HL-60/S4 (cell line): ENCODE measurements at regions not wholly inside any gene's neighbourhood (a gene's known extent, or its start where the extent isn't known, plus 50 kb on each side); places are given as distances from the start of the nearest gene placed in this dataset.
"Not testable (repeated sequence)": the region's sequence is repeated elsewhere in the genome, so short reads cannot be mapped to it uniquely, and the experiment has no call there.

Experiments used
- in situ Hi-C: fragments of 300-500 bp; cut with MboI; formaldehyde crosslinking; loops from 2 replicates; pipeline ENCODE4 v1.14.3; 2022; ENCODE audit warnings: low sequenced_read_pairs

- in situ Hi-C loops: no loop called here
Measured at GRCh38 chr17:77288115-77288619, 147.4 kb downstream of the SEC14L1 start.

GRCh38 chr17:77290759-77291558 is 150.2 kb downstream of the SEC14L1 start:
- in situ Hi-C loops: not testable (repeated sequence)

GRCh38 chr17:77291591-77292386 is 151.0 kb downstream of the SEC14L1 start:
- in situ Hi-C loops: no loop called here

GRCh38 chr17:77294761-77295160 is 154.0 kb downstream of the SEC14L1 start:
- in situ Hi-C loops: no loop called here

DNA sequence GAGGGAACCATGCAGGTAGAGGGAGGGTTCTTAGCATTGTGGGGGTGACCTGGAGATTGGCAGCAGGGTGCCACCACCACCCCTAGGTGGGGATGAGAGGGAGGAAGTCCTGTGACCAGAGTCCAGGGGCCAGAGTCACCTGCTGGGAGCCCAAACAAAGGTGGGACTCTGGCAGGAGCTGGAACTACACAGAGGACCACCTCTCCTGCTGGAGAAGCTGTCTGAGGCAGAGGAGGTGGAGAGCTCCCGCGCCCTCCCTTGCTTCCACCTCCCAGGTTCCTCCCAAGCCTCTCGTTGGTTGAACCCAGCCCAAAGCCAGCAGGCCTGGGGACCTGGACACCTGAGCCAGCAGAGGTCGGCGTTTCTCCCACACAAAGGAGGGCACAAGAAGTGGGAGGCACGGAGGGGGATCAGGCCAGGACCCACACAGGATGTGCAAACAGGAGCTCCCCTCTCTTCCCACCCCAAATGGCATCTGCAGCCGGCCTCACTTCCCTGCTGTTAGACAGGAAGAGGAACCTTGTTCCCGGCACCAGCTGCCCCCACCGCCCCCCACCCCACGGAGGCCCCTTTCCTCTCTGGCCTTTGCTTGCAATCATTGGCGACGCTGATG is 154.6 kb downstream of the SEC14L1 start:
- in situ Hi-C loops: no loop called here

- in situ Hi-C loops: no loop called here
Measured at GRCh38 chr17:77296769-77297409, 156.1 kb downstream of the SEC14L1 start.

- in situ Hi-C loops: no loop called here
Measured at GRCh38 chr17:77297693-77298666, 157.2 kb downstream of the SEC14L1 start.

- in situ Hi-C loops: no loop called here
Measured at GRCh38 chr17:77298811-77299210, 158.0 kb downstream of the SEC14L1 start.

DNA sequence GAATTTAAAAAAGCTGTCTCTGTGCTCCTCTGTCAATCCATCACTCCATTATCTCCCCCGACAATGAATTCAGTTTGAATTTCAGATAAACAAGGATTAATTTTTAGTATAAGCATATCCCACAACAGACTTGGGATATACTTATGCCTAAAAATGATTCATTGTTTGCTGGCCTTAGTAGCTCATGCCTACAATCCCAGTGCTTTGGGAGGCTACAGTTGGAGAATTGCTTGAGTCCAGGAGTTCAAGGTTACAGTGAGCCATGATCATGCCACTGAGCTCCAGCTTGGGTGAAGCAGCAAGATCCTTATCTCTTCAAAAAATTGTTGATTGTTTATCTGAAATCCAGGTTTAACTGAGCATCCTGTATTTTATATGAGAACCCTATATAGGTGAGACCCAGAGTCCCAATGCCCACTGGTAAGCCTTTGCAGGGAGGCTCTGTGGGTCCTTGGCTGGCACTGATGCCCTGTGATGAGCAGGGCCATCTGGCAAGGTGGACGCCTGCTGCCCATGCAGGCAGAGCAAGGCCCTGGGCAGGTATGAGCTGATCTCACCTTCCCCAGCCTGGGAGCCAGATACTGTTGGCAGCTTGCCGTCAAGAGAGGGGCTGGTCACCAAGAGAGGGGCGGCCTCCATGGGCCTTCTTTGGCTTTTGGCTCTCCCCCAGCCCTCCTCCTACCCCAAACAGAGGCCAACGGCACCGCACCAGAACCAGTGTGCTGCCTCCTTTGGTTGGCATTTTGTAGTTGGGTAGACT is 158.7 kb downstream of the SEC14L1 start:
- in situ Hi-C loops: no loop called here

DNA sequence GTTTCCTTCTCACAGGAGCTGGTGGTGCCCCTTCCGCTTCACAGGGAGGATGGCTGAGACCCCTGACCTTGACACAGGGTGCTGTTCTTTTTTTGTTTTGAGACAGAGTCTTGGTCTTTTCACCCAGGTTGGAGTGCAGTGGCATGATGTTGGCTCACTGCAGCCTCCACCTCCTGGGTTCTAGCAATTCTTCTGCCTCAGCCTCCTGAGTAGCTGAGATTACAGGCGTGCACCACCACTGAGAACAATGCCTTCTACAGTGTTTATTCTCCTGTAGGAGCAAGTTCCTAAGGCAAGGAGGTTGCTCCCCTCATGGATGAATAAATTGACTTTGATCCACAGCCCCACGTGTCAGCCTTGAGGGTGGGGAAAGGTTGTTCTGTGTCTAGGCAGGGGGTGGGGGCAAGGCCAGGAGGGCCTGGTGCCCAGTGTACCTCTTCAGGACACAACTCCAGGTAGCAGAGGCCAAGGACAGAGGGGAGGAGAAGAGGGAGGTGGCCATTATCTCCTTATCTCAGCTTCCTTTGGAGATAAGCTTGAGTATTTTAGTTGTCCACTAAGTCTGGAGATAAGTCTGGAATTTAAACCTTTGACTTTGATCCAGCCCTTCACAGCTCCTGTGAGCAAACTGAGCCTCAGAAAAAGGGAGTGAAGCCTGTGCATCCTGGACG is 159.4 kb downstream of the SEC14L1 start:
- in situ Hi-C loops: no loop called here

DNA sequence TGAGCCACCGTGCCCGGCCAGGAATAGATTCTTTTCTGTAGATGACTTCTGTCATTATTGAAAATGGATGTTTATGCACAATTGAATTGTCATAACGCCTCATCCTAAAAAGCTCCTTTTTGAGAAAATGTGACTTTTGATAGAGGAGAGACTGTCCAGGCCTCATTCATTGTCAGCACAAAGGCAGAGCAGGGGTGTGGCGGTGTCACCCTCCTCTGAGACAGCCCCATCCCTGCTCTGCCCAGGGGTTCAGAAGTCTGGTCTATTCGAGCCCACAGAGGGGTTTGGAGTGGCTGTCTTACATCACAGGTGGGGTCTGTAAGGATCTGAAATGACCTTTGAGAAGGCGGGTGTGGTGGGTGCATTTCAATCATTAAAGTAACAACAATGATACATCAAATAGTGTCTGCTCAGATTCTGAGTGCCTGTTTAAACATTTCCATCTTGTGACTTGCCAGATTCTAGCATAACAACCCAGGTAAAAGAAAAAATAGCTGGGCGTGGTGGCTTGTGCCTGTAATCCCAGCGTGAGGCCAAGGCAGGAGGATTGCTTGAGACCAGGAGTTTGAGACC is 161.0 kb downstream of the SEC14L1 start:
- in situ Hi-C loops: no loop called here

DNA sequence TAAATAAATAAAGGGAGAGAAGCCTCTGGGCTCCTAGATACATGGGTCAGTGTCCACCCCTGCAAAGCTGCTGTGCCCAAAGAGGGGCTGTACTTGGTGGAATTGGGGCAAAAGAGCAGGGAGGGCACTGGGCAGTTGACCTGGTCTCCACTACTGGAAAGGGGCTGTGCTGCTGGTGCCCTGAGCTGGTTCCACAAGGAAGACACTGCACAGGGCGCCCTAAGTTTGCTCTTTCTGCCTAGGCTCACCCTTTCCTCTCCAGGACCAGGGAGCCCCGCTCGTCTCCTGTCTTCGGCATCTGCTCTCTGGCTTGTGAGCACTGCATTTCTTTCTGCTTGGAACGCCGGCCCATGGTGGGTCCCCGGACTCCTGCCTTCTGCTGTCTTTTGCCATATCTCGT is 161.9 kb downstream of the SEC14L1 start:
- in situ Hi-C loops: no loop called here

DNA sequence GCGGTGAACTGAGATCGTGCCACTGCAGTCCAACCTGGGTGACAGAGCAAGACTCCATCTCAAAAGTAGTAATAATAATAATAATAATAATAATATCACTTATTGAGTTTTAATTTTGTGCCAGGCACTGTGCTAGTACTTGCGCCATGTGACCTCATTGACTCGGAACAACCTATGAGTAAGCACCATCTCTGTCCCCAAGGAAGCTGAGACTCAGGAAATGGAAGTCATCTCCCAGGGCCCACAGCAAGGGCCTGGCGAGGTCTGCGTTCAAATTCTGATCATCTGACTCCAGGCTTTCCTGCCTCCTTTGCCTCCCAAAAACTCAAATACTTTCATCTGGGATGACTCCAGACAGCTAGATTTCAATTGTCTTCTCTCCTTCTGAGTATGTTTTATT is 162.9 kb downstream of the SEC14L1 start:
- in situ Hi-C loops: no loop called here

GRCh38 chr17:77304051-77304745 is 163.4 kb downstream of the SEC14L1 start:
- in situ Hi-C loops: no loop called here

DNA sequence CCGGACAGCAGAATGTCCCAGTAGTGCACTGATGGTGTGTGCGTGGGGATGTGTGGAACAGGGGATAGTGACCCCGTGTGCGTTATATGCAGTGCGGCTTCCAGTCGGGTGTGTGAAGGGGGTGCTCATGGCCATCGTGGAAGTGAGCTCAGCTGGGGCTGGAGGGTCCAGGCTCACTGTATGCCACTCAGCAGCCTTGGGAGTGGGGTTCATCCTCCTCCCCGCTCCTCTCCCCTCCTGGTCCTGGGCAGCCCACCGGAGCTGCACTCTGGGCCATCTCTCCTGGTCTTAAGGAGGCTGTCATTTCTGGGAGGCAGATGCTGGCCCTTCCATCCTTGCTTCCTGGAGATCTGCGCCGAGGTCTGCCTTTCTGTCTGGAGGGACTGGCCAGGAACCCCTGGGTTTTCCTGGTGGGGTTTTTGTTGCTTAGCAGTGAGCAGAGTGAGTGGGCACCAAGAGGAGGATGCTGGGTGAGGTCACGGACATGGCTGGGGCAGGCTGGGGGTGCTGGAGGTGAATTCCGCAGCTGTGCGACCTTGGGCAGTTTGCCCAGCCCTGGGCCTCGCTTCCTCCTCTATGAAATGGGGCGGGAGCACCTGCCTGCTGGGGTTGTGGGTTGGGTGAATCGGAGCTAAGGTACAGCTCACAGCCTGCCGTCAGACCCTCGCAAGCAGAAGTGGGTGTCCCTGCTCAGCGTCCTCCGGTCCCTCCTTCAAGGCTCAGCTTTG is 164.1 kb downstream of the SEC14L1 start:
- in situ Hi-C loops: no loop called here

DNA sequence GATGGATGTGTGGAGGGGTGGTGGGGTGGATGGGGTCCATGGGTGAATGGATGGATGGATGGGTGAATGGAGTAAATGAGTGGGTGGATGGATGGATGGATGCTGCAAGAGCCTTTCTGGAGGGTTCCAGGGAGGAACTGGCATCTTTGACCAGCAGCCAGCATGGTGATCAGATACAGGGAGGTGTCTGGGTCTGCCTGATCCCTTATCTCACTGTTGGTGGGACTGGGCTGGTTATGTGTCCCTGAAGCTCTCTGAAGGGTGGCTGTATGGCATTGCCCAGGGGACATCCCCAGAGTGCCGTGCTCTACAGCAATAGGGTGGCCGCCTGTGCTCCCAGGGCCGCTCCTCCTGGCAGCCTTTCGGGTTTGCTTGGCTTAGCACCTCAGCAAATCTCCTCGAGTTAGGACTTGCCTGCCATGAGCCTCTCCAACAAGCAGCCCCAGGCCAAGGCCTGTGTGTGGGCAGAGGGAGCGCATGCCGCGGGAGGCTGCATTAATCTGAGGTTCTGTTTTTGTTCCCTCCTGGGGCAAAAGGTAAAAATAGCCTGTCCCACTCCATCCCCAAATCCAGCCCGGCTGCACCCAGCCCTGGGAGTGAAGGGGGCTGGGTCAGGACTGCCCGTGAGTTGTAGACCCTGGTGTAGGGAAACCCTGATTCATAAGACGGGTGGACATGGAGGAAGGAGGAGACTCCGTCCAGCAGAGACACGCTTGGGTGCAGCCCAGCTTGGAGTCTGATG is 165.4 kb downstream of the SEC14L1 start:
- in situ Hi-C loops: no loop called here
